Erythroblast (primary cell): ENCODE measurements at regions not wholly inside any gene's neighbourhood (a gene's known extent, or its start where the extent isn't known, plus 50 kb on each side); places are given as distances from the start of the nearest gene placed in this dataset.

ENCODE experiments used
- GATA1 ChIP-seq: IDR thresholded peaks from 2 replicates; pipeline ENCODE4 v1.6.1; 2011; ENCODE audit warnings: low read depth, mild to moderate bottlenecking, control low read depth, low read length, moderate library complexity
- POLR2A ChIP-seq: IDR thresholded peaks from 2 replicates; pipeline ENCODE4 v1.6.1; 2011; ENCODE audit warnings: mild to moderate bottlenecking, low read length

DNA sequence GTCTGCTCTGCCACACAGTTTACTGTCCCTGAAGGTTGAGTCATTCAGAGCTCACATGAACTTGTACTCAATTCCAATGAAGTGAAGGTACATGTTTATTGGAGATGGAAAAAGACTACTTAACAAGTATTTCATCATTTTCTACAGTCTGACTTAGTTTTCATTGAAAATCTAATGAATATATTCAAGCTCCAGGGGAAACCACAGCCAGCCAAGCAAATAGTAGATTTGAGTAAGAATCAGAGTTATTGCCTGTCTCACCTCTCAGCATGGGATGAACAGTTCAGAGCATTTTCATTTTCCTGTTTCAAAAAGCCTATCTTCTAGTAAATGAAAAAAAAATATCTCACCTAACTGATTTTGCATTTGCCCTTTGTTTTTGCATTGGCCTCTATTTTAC, 1249.4 kb upstream of the DIAPH2 start:
- TF ChIP-seq POLR2A (no peak), GATA1 (no peak)
